Upper lobe of right lung (tissue), 1 donor: ENCODE measurements at regions not wholly inside any gene's neighbourhood (a gene's known extent, or its start where the extent isn't known, plus 50 kb on each side); places are given as distances from the start of the nearest gene placed in this dataset.
"Not testable (repeated sequence)": the region's sequence is repeated elsewhere in the genome, so short reads cannot be mapped to it uniquely, and the experiment has no call there.

Experiments
- ATAC-seq: fragments of 200-7000 bp; cut with Tn5 transposase; one replicate; pipeline ENCODE4 v1.9.1; 2020; ENCODE audit warnings: mild to moderate bottlenecking, moderate library complexity
- DNase-seq: peaks from one replicate; pipeline ENCODE4 v3.0.0-alpha.2; 2020
- H3K27ac ChIP-seq: fragments of 200-600 bp; one replicate; pipeline ENCODE4 v1.8.0; 2022
- H3K27me3 ChIP-seq: fragments of 200-600 bp; one replicate; pipeline ENCODE4 v1.8.0; 2022; ENCODE audit warnings: mild to moderate bottlenecking
- H3K36me3 ChIP-seq: fragments of 200-600 bp; one replicate; pipeline ENCODE4 v1.8.0; 2022
- H3K4me1 ChIP-seq: fragments of 200-600 bp; one replicate; pipeline ENCODE4 v1.8.0; 2022
- H3K4me3 ChIP-seq: fragments of 200-600 bp; one replicate; pipeline ENCODE4 v1.8.0; 2022; ENCODE audit warnings: mild to moderate bottlenecking
- H3K9me3 ChIP-seq: fragments of 200-600 bp; one replicate; pipeline ENCODE4 v1.8.0; 2022
- CTCF ChIP-seq: fragments of 200-600 bp; IDR thresholded peaks from one replicate; pipeline ENCODE4 v1.8.0; 2022; ENCODE audit warnings: antibody characterized with exemption
- intact Hi-C: fragments of 100-400 bp; cut with DNase I; formaldehyde crosslinking; loops from one replicate; pipeline ENCODE4 v1.11.0; 2022
- donor health status: DM: no; HTN: yes; CAD: no; lungs with severe emphysema.

- intact Hi-C loops, result no loop called here
- Histone ChIP-seq H3K27me3 (peaks cover 5% of the 10 kb centered on the region), H3K36me3 (no peaks in the 10 kb centered on the region), H3K4me1 (no peaks in the 10 kb centered on the region), H3K4me3 (no peak overlapping the region), H3K9me3 (no peaks in the 10 kb centered on the region), H3K27ac (no peak overlapping the region)
- TF ChIP-seq CTCF, result no peak
- ATAC-seq, result no peak
- no peak for DNase-seq
Observed at GRCh38 chr6:26754212-26754611, 94.7 kb upstream of the ZNF322 start.

GRCh38 chr6:26754801-26755200 lies 95.3 kb upstream of the ZNF322 start:
- H3K9me3 ChIP-seq, H3K27me3 ChIP-seq, H3K27ac ChIP-seq, DNase-seq, H3K4me3 ChIP-seq, H3K36me3 ChIP-seq, intact Hi-C loops, ATAC-seq, H3K4me1 ChIP-seq: not testable (repeated sequence)

GRCh38 chr6:26756067-26756805 lies 96.7 kb upstream of the ZNF322 start:
- H3K9me3 ChIP-seq, H3K4me3 ChIP-seq, H3K27ac ChIP-seq, DNase-seq, H3K4me1 ChIP-seq, ATAC-seq, intact Hi-C loops, H3K36me3 ChIP-seq, H3K27me3 ChIP-seq: not testable (repeated sequence)

GRCh38 chr6:26766203-26766902 lies 106.8 kb upstream of the ZNF322 start:
- DNase-seq, H3K27me3 ChIP-seq, H3K4me1 ChIP-seq: not testable (repeated sequence)

GRCh38 chr6:26770941-26771666 lies 111.6 kb upstream of the ZNF322 start:
- ATAC-seq, H3K27ac ChIP-seq, H3K4me3 ChIP-seq, H3K9me3 ChIP-seq, H3K4me1 ChIP-seq, DNase-seq, intact Hi-C loops, H3K27me3 ChIP-seq, H3K36me3 ChIP-seq: not testable (repeated sequence)

More at GRCh38 chr6:26766203-26766902, 106.8 kb upstream of the ZNF322 start:
- H3K27ac ChIP-seq, ATAC-seq, H3K36me3 ChIP-seq, intact Hi-C loops, H3K9me3 ChIP-seq, H3K4me3 ChIP-seq: not testable (repeated sequence)

GRCh38 chr6:26773414-26773813 lies 113.9 kb upstream of the ZNF322 start:
- H3K4me3 ChIP-seq, intact Hi-C loops, H3K27me3 ChIP-seq, ATAC-seq, H3K9me3 ChIP-seq, H3K4me1 ChIP-seq, H3K27ac ChIP-seq, DNase-seq, H3K36me3 ChIP-seq: not testable (repeated sequence)

- H3K4me3 ChIP-seq, ATAC-seq, intact Hi-C loops, H3K27me3 ChIP-seq, H3K9me3 ChIP-seq, H3K4me1 ChIP-seq, DNase-seq, H3K36me3 ChIP-seq, H3K27ac ChIP-seq: not testable (repeated sequence)
Observed at GRCh38 chr6:26780563-26780962, 121.0 kb upstream of the ZNF322 start.

GRCh38 chr6:26795474-26796307 lies 136.1 kb upstream of the ZNF322 start:
- intact Hi-C loops, DNase-seq, H3K4me3 ChIP-seq, H3K27ac ChIP-seq, H3K4me1 ChIP-seq, H3K36me3 ChIP-seq, ATAC-seq, H3K9me3 ChIP-seq, H3K27me3 ChIP-seq: not testable (repeated sequence)

GRCh38 chr6:26799903-26800633 lies 140.5 kb upstream of the ZNF322 start:
- ATAC-seq, H3K9me3 ChIP-seq, H3K4me1 ChIP-seq, DNase-seq, H3K27ac ChIP-seq, intact Hi-C loops, H3K4me3 ChIP-seq, H3K27me3 ChIP-seq, H3K36me3 ChIP-seq: not testable (repeated sequence)

GRCh38 chr6:26803762-26804161 lies 144.2 kb upstream of the ZNF322 start:
- DNase-seq, ATAC-seq, H3K4me1 ChIP-seq, H3K27ac ChIP-seq, H3K9me3 ChIP-seq, H3K36me3 ChIP-seq, H3K27me3 ChIP-seq, intact Hi-C loops, H3K4me3 ChIP-seq: not testable (repeated sequence)

GRCh38 chr6:26811486-26812116 lies 152.1 kb upstream of the ZNF322 start:
- intact Hi-C loops, H3K4me3 ChIP-seq, H3K27me3 ChIP-seq, H3K36me3 ChIP-seq, H3K9me3 ChIP-seq, DNase-seq, H3K27ac ChIP-seq, H3K4me1 ChIP-seq: not testable (repeated sequence)
- peak; percentile 49 for ATAC-seq
